ENCODE measurements at regions not wholly inside any gene's neighbourhood (a gene's known extent, or its start where the extent isn't known, plus 50 kb on each side); places are given as distances from the start of the nearest gene placed in this dataset.

DNA sequence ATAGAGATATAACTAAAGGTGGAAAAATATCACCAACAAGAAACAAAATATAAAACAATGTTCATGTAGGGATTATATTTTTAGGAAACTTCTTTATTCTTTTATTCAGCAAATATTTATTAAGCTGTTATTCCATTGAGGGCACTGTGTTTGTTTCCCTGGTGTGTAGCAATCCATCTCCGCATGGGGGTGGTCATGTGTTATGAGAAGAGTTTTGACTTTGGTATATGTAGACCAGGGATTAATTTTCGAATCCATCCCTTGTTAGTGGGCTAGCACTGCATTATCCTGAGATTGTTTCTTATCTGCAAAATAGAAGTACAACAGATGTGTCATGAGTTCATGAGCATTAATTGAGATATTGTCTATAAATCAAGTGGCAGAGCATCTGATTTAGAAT is 190.2 kb upstream of the LRRC7 start:
- Mint-ChIP-seq H3K27me3 (ENCODE audit: insufficient read depth) (no peaks in the 10 kb centered on the region; the same call in 1 of the 2 replicates), H3K36me3 (ENCODE audit: low read depth) (0 out of 2 replicates have a peak, but pooled peaks cover 4% of the 10 kb centered on the region), H3K4me1 (ENCODE audit: low read depth) (no peaks in the 10 kb centered on the region), H3K9me3 (peaks cover 33% of the 10 kb centered on the region), H3K27ac (no peak overlapping the region), H3K4me3 (no peak overlapping the region)
- DNase-seq, result no peak
- TF ChIP-seq, protein P1, sequence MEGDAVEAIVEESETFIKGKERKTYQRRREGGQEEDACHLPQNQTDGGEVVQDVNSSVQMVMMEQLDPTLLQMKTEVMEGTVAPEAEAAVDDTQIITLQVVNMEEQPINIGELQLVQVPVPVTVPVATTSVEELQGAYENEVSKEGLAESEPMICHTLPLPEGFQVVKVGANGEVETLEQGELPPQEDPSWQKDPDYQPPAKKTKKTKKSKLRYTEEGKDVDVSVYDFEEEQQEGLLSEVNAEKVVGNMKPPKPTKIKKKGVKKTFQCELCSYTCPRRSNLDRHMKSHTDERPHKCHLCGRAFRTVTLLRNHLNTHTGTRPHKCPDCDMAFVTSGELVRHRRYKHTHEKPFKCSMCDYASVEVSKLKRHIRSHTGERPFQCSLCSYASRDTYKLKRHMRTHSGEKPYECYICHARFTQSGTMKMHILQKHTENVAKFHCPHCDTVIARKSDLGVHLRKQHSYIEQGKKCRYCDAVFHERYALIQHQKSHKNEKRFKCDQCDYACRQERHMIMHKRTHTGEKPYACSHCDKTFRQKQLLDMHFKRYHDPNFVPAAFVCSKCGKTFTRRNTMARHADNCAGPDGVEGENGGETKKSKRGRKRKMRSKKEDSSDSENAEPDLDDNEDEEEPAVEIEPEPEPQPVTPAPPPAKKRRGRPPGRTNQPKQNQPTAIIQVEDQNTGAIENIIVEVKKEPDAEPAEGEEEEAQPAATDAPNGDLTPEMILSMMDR (IDR thresholded peaks at IDR 0.05), result no peak

DNA sequence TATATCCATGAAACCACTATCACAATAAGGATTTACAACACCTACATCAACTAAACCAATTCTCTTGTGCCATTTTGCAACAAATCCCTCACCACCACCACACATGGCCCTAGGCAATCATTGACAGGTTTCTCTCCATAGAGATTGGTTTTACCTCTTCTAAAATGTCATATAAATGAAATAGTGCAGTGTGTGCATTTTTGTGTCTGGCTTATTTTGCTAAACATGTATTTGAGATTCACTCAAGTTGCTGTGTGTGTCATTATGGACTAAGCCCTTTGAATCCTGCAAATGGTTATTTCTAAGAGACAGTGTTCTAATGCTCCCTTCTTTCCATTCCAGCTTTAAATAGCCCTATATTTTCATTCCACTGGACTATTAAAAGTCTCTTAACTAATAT is 179.7 kb upstream of the LRRC7 start:
- H3K4me1 Mint-ChIP-seq (ENCODE audit: low read depth), result no peaks in the 10 kb centered on the region
- no peaks in the 10 kb centered on the region for H3K27me3 Mint-ChIP-seq (ENCODE audit: insufficient read depth)
- no peak for DNase-seq
- peaks cover 57% of the 10 kb centered on the region for H3K9me3 Mint-ChIP-seq
- H3K36me3 Mint-ChIP-seq (ENCODE audit: low read depth), result no peaks in the 10 kb centered on the region
- TF ChIP-seq, protein P1 (IDR thresholded peaks at IDR 0.05), result no peak
- no peak overlapping the region for H3K27ac Mint-ChIP-seq
- H3K4me3 Mint-ChIP-seq, result no peak overlapping the region

DNA sequence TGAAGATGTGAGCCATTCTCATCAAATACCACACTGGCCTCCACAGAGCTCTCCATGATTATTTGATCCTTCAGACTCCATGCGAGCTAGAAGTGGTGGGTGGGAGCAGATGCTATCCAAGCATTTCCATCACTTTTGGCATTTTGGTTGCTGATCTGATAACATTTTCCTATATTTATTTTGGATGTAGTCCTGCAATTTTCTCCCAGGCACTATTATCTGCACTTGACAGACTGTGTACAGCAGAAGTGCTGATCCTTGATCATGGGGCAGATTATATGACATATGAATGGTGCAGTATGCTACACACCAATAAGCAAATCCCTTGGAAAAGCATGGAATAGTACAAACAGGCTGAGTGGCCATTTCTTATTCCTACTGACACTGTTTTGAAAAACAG is 167.6 kb upstream of the LRRC7 start:
- Mint-ChIP-seq H3K9me3 (peaks cover 52% of the 10 kb centered on the region), H3K27ac (no peak overlapping the region), H3K36me3 (ENCODE audit: low read depth) (no peaks in the 10 kb centered on the region), H3K27me3 (ENCODE audit: insufficient read depth) (no peaks in the 10 kb centered on the region), H3K4me1 (ENCODE audit: low read depth) (no peaks in the 10 kb centered on the region), H3K4me3 (no peak overlapping the region)
- TF ChIP-seq, protein P1 (IDR thresholded peaks at IDR 0.05), result no peak
- DNase-seq, result no peak

DNA sequence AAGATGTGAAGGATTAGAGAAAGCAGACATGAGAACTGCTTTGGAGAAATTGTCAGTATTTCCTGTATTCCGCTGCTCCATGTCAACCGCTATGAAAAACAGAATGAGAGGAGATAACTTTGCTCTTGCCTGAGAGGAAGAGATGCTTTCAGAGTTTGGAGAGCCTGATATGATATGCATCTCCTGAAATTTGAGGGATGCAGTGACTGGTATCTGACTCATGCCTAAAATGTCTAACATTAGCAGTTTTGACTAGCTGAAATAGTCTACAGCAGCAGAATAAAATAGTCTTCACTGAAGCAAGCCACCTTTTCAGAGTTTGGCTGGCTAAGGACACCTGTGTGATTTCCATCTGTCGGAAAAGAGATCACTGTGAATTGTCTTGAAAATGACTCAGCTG is 165.8 kb upstream of the LRRC7 start:
- H3K27ac Mint-ChIP-seq, result no peak overlapping the region
- H3K36me3 Mint-ChIP-seq (ENCODE audit: low read depth), result no peaks in the 10 kb centered on the region
- H3K4me1 Mint-ChIP-seq (ENCODE audit: low read depth), result no peaks in the 10 kb centered on the region
- H3K27me3 Mint-ChIP-seq (ENCODE audit: insufficient read depth), result no peaks in the 10 kb centered on the region
- H3K4me3 Mint-ChIP-seq, result no peak overlapping the region
- DNase-seq, result no peak
- TF ChIP-seq, protein P1 (IDR thresholded peaks at IDR 0.05), result no peak
- H3K9me3 Mint-ChIP-seq, result peaks cover 45% of the 10 kb centered on the region

DNA sequence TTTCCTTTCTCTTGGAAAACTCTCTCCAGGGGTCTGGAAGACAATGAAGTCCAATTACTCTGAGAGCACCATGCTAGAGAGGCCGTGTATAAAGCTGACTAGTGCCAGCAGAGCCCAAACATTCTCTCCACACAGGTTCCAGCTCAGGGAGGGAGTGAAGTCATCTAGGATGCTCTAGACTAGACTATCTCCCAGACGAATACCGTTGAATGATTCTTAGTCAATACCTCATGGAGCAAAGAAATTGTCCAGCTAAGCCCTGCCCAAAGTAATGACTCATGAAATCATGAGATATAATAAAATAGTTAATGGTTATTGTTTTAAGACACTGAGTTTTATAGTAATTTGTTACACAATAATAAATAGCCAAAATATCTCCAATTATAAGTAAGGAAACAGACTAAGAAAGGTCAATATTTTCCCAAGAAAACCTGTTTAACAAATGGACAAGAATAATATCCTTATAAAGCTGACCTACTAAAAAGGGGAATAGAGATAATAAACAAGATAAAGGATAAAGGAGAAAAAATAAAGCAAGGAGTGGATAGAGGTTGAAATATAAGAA is 163.9 kb upstream of the LRRC7 start:
- H3K4me1 Mint-ChIP-seq (ENCODE audit: low read depth), result no peaks in the 10 kb centered on the region
- peaks cover 46% of the 10 kb centered on the region for H3K9me3 Mint-ChIP-seq
- H3K27ac Mint-ChIP-seq, result no peak overlapping the region
- H3K4me3 Mint-ChIP-seq, result no peak overlapping the region
- DNase-seq, result no peak
- TF ChIP-seq, protein P1 (IDR thresholded peaks at IDR 0.05), result no peak
- H3K36me3 Mint-ChIP-seq (ENCODE audit: low read depth), result no peaks in the 10 kb centered on the region
- H3K27me3 Mint-ChIP-seq (ENCODE audit: insufficient read depth), result no peaks in the 10 kb centered on the region; the same call in 1 of the 2 replicates

DNA sequence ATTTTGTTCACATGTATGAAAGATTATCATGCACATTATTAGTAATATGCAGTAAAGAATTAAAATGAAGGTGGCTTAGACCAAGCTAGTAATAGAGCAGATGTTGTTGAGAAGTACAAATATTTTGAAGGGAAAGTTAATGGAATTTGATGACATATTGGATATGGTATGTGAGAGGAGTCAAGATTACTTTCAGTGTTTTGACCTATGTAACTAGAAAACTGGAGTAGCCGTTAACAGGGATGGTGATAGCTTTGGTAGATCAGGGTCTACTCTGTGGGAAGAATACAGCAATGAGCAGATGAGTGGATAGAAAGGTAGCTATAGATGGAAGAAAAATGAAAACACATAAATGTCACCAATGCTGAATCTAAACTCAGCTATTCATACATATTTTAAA is 163.2 kb upstream of the LRRC7 start:
- DNase-seq, result no peak
- Mint-ChIP-seq H3K27ac (no peak overlapping the region), H3K9me3 (peaks cover 50% of the 10 kb centered on the region), H3K4me1 (ENCODE audit: low read depth) (no peaks in the 10 kb centered on the region), H3K27me3 (ENCODE audit: insufficient read depth) (no peaks in the 10 kb centered on the region; the same call in 1 of the 2 replicates), H3K36me3 (ENCODE audit: low read depth) (no peaks in the 10 kb centered on the region), H3K4me3 (no peak overlapping the region)
- TF ChIP-seq, protein P1 (IDR thresholded peaks at IDR 0.05), result no peak
